NCI-H446 (cell line): ENCODE measurements at regions not wholly inside any gene's neighbourhood (a gene's known extent, or its start where the extent isn't known, plus 50 kb on each side); places are given as distances from the start of the nearest gene placed in this dataset.
A peak's percentile ranks its signal among the peaks of the same experiment; 100 is the strongest.

ENCODE experiments used
- DNase-seq, 2 experiments: peaks; one replicate each; lab custom pipeline; 2025; lab: John Stamatoyannopoulos, UW

DNA sequence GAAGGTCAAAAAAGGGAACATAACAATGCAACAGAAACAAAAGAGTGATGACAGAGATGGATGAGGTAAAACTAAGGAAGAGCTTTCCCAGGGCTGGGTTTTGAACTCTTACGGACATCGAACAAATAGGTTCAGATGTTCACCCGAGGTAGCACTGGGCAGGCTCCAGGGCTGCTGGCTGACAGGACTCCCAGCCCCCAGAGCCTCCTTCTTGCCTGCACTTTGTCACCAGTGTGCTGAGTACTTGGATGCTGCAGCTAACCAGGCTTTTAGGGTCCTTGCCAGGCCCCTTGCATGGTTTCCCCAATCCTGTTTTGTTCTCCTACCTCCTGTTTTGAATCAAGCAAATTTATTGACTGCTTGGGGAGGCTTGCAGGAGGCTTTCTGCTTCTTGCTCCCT lies 322.9 kb downstream of the DYSF start:
- no peak for DNase-seq

DNA sequence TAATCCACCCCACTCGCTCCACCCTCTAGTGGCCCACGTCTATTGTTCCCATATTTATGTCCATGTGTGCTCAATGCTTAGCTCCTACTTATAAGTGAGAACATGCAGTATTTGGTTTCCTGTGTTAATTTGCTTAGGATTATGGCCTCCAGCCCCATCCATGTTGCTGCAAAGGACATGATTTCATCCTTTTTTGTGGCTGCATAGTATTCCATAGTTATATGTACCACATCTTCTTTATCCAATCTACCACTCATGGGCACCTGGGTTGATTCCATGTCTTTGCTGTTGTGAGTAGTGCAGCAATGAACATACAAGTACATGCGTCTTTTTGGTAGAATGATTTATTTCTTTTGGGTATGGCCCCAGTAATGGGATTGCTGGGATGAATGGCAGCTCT lies 319.9 kb downstream of the DYSF start:
- DNase-seq = no peak

DNA sequence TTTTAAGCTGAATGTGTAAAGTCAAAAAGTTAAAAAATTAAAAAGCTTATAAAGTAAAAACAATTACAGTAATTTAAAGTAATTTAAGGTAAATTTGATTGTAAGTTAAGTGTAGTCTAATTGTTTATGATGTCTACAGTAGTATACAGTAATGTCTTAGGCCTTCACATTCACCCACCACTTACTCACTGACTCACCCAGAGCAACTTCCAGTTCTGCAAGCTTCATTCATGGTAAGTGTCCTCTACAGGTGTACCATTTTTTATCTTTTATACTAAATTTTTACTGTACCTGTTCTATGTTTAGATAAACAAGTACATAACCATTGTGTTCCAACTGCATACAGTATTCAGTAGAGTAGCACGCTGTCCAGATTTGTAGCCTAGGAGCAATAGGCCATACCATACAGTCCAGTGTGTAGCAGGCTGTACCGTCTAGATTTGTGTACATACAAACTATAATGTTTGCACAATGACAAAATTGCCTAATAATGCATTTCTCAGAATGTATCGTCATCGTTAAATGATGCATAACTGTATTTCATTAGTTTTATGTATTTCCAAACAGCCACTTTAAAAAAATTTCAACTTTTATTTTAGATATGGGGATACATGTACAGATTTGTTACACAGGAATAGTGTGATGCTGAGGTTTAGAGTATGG lies 319.3 kb downstream of the DYSF start:
- DNase-seq = no peak

DNA sequence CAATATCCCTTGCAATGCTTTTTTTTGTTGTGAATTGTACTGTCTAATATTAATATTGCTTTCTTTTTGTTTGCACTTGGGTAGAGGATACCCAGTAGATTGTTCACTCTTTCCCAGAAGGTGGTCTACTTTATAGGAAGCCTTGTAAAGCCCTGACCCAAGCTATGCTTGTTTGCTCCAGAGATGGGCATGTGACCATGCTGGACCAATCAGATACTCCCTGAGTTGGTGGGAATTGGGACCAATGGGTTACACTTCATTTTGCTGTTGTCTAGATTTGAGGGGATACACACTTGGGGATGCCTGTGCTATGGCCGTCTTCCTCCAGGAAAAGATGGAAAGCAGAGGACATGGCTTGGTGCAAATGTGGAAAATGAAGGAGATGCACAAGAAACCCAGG lies 314.3 kb downstream of the DYSF start:
- DNase-seq = no peak

DNA sequence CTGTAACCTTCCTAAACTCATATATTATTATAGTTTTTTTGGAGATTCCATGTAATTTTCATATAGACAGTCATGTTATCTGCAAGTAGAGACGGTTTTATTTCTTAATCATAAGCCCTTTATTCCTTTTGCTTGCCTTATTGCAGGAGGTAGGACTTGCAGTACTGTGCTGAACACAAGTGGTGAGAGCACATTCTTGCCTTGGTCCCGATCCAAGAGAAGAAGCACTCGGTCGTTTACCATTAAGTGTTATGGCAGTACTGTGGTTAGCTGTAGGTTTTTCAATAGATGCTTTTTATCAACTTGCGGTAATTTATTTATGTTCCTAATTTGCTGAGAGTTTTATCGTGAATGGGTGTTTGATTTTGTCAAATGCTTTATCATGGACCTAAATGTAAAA lies 305.7 kb downstream of the DYSF start:
- no peak for DNase-seq

DNA sequence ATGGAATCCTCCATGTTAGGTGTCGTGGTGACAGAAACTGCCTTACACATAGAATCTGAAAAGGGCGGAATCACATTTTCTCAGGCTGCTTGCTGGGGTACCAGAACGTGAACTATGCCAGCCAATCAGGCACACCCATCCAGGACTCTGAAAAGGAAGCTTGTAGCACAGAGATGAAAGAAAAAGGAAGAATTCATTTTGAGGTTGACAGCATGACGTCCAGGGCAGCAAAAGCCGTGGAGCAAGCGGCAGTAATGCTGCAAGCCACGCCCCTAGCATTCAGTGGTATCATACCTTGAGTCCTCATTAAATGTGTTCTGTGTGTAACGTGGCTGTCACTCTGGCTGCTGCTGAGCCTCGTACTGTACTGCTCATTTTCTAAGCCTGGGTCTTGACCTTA lies 304.0 kb downstream of the DYSF start:
- DNase-seq = no peak

DNA sequence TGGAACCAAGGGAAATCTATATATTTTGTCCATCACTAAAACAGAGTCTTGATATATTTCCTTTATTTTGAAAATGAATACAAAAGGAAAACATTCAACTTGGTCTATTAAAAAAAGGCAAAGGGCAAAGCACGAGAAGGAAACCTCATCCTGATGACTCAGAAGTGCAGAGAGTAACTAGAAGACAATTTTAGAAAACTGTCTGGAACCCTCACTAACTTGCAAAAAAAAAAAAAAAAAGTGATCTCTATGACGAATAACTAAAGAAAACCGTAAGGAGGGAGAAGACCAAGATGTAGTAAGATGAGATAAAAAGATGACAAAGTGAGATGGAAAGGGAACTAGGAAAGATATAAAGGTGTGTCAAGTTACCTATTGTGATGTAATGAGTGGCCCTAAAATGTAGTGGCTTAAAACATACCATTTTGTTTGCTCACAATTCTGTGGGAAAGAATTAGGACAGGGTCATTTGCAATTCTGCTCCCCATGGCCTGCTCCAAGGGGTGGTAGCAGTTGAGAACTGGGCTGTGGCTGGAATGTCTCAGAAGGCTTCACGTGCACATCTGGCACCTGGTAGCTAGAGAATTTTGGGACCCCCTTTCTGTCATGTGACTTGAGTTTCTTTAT lies 303.0 kb downstream of the DYSF start:
- DNase-seq = no peak

DNA sequence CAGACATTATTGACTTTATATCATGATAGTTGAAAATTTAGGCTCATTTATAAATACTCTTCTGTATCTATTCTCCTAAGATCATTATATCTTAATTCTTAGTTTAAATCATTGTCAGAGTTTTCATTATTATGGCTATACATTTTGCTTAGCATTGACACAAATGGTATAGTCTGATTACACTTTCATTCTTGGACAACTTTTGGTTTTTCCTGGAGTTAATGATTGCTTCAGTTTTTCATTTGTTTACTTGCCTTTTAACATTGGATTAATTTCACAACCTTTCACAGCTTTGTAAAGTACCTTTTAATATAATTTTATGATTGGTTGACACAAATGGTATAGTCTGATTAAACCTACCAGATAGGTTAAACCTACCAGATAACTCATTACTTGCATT lies 298.2 kb downstream of the DYSF start:
- no peak for DNase-seq

DNA sequence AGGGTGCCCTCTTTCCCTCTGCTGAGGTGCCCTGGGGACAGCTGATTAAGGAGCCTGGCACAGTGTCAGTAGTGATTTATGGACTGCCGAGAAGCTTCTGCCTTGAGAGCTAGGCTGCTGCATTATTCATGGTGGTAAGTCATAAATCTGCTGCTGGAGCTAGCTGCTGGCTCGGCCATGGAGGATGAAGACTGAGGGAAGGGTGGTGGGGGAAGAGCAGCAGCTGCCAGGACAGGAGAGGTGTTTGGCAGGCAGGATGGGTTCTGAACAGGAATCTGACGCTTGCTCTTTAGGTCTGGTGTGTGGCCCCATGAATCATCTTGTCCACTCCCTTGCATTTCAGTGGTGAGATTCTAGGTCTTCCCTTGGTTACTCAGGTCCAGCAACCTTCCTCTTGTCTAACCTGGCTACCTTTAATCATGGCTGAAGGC lies 296.3 kb downstream of the DYSF start:
- DNase-seq = peak; percentile 37 to 86

DNA sequence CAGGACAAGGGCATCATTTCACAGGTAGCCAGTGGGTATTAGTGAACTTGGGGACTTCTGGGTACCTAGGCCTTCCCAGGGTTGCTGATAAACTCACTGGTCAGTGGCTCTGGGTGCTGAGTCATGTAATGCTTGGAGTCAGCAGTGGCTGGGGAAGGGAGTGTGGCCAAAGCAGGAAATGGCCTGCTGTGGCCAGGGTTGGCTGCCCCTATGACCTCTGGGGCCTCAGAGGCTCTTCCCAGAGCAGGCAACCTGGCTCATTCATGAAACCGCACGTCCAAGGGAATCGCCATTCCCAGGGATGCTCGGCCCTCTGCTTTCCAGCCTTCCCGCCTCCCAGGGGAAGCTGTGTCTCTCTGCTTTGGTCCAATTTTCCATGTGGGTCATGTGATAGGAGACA lies 294.9 kb downstream of the DYSF start:
- no peak for DNase-seq

DNA sequence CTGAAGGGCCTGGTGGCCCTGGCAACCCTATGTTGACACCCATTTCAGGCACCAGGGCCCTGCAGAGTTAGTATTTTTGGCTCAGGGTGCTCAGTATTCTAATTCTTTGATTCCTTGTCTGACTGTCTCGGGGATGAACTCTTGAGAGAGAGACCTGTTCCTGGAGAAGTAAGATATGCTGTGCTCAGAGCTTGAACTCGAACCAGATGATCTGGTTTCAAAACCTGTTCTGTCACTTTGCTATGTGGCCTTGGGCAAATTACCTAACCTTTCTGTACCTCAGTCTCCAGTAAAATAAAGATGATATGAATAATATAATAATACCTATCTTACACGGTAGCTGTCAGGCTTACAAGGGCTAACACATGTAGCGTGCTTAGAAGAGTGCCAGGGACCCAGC lies 294.2 kb downstream of the DYSF start:
- no peak for DNase-seq

DNA sequence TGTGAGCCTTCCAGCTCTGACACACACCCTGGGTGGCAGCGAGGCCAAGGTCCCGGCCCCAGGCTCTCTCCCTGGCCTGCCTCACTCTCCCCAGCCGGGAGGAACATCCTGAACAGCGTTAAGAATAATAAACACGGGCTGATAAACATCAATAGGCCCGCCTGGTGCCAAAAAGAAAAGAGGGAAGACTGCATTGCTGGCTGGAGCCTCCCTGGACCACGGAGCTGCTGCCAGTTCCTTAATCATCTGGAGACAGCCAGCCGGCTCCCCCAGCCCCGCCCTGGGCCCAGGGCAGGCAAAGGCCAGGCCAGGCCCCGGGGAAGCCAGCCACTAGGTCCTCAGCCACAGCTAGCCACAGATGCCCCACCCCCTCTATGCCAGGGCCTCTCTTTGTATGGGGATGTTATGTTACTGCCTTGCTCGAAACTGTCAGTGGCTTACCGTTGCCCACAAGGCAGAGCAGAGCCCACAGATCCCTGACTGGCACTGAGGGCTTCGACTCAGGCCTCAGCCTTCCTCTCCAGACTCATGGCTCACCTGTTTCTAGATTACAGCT lies 293.7 kb downstream of the DYSF start:
- peak in 1 of 2 experiments; percentile 53 for DNase-seq

DNA sequence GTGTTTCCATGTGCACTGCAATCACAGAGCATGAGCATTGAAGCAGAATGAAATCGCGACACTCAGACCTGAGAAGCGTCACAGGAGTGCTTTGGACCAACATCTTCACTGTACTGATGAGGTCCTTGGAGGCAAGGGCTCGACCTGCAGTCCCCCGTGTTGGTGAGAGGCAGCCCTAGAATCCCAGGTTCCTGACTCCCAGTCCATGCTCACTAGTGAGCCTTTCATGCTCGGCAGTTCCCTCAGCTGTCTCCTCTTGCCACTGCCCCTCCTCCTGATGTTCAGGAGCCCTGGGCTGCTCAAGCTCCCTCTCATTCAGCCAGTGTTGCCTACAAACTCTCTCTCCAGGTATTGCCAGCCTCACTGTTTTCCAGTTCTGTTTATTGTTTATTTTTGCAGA lies 291.4 kb downstream of the DYSF start:
- DNase-seq = no peak

DNA sequence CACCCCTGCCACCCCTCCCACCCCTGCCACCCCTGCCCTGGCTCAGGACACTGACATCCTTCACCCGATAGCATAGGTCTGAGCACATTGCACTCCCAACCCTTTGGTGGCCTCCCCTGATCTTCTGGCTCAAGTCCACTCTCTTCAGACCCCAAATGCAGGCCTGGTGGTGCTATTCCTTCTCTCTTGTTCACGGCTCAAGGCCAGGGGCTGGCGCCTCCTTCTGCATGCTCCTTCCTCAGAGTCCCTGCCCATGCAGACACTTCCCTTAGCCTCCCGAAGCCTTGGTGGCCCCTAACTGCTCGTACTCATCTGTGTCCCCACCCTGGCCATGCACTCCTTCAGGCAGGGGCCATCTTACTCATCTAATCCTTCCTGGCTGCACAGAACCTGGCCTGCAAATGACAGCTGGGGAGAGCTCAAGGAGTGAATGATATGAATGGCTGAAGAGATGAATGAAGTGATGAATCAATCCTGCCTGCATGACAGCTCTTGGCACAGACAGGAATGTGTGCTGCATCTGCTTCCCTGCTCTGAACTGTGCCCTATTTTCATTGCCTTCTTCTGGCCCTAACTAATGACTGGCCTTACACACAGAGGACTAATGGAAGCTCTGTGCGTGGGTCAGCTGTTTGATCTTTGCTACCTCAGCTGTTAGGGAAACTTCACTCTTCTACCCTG lies 290.8 kb downstream of the DYSF start:
- DNase-seq = peak; percentile 57 to 81

DNA sequence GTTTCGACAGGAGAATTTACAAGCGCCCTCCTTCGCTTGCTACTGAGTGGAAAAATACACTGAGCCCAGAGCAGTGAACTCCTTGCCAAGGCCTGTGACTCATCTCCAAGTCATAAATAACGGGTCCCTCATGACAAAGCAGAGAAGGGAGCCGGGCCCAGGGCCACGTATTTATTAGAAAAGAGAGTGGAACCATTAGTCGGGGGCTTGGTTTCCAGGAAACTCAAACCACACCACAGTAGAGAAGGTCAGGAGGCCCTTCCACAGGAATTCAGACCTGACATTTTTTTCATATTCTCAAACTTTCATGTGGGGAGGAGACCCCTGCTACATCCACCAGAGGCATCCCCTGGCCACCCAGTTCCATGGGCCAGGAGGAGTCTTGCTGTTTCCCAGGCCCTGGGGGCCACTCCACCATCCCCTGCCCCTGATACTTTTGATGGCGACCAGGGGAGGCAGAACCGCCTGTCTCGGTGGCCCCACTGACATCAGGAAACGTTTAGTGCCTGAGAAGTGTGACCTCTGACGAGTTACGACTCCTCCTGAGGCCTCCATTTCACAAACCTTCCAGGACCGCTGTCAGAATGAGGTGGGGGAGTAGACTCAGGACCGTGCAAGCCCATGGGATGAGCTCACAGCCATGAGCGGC lies 289.7 kb downstream of the DYSF start:
- peak; percentile 58 to 87 for DNase-seq

DNA sequence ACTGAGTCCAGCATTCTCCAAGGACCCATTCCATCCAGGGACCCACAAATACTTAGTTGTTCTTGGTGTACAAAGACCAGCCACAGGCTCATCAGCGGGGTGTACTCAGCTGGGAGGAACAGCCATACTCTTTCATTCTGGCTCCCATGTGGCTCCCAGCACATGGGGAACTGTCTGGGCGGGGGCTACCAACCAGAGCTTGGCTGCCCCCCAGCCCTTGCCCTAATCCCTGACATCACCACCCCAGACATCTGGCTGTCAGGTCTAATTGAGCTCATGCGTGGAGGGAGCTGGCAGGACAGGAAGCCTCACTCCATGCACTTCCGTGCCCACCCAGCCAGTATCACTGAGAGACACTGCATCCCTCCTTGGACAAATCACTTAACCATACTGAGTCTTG lies 283.6 kb downstream of the DYSF start:
- peak; percentile 20 to 54 for DNase-seq

DNA sequence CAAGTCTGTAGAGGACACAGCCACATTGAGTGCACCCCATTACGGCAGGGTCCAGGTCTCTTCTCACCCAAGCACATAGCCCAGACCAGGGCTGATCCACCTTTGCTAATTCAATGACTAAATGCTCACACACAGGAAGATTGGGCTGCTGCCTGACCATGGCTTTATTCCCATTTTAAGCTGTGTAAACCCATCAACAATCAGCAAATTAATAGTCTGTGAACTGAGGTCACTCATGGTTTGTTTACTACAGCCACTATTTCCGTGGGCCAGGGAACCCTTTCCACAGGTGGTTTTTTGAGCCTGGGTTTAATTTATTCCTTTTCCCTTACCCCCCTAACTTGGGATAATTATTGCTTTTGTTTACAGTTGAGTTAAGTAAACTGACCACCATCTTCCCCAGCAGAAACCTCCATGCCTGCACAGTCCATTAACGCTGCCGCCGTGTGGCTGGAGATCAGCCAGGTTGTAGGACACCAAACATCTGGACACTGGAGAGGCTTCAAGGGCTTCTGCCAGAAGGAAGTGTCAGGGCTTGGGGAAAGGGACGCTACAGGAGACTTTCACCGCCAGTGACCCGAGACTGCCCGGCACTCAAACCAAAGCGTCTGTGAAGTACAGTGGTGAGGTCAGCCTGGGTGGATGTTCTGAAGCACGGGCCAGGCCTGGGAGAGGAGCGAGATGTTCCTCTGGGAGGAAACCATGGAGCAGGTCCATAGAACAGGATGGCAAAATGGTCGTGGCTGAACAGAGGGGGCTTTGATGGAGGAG lies 282.9 kb downstream of the DYSF start:
- no peak for DNase-seq
